NCI-H1092 (cell line): ENCODE measurements at regions not wholly inside any gene's neighbourhood (a gene's known extent, or its start where the extent isn't known, plus 50 kb on each side); places are given as distances from the start of the nearest gene placed in this dataset.

ENCODE experiments used
- DNase-seq: peaks from one replicate; lab custom pipeline; 2025; lab: John Stamatoyannopoulos, UW

- no peak for DNase-seq
These were observed 54.4 kb upstream of the PIK3R1 start for GRCh38 chr5:68161156-68161555.

DNA sequence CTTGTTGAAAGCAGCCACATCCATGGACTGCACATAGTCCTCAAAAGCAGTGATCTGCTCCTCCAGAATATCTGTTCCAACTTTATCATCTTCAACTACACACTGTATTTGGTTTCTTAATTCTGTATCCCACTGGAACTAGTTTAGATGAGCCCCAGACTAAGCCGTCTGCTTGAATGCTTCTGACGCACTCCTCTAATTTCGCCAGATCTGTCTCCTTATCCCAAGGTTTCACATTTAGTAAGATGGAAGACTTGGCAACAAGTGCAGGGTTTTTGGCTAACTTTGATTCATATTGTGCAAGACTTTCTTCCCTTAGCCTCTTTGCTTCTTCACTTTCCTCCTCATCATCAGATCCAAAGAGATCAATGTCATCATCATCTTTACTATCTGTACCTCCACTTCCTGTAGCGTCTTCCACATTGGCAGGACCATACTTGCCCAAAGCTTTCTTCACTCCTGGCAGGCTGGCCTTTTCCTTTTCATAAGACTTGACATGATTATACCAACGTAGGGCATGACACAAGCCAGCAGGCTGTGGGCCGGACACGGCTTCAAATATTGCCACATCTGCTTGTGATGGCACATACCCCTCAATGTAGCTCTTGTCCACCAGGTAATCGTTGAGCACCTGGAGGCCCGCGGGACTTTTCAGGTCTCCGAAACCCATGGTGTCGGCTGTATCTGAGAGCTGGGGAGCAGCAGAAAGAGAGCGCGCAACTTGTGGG lies 56.2 kb upstream of the PIK3R1 start:
- no peak for DNase-seq

DNA sequence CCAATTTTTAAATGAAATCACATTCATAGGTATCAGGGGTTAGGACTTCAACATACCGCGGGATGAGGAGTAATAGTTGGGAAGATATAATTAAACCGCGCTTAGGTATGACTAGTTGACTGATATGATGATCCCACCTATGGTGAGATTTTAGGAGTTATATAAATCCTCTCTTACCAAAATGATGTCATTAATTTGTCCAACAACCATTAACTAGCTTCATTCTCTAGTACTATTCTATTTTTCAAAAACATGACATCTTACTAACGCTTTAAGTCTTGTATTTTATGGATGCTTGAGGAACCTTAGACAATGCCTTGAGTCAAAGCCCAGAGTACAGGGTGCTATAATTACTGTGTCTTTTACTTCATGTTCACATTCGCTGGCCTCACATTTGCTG lies 59.6 kb upstream of the PIK3R1 start:
- DNase-seq = no peak

DNA sequence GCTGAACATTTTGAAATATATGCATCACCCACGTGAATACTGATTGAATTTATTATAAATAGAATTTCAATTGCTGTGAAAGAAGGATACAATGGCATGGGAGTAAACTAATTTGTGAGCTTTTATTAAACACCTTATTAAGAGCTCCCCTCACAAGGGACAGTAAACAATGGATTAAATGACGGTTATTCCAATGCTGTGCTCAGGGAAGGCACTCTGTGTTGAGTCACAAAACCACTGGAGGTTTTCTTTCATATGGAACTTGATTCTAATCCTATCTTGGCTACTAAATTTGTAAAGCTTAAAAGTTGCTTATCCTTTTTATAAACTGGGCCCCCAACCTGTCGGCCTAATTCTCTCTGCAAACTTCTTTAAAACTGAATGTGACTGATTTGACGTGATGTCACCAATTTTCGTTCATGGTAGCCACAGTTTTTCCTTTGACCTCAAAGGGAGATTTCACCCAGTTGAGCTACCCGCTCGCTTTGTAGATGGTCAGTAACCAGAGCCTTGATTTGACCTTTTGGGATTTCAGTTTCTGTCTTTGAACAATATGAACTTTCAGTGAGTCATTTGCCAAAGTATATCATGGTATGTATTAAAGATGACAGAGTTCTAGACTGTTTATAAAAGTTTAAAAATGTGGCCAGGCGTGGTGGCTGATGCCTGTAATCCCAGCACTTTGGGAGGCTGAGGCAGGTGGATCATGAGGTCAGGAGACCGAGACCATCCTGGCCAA lies 61.3 kb upstream of the PIK3R1 start:
- no peak for DNase-seq

DNA sequence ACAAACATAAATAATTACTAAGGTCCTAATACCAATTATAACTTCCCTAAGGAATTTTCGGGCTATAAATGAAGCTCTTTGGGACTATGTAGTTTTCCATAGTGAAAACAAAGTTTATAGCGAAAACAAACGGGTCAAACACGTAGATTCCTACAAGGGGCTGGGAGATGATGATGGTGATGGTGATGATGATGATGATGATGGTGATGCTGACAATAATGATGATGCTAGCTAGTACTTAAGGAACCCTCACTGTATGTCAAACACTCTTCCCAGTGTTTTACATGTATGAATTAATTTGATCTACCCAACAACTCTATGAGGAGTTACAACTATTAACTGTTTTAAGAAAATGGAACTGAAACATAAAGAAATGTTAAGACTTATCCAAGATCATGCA lies 63.7 kb upstream of the PIK3R1 start:
- DNase-seq = no peak

- DNase-seq = no peak
These were observed 66.4 kb upstream of the PIK3R1 start for GRCh38 chr5:68149189-68149588.

- no peak for DNase-seq
These were observed 67.5 kb upstream of the PIK3R1 start for GRCh38 chr5:68148096-68148495.

DNA sequence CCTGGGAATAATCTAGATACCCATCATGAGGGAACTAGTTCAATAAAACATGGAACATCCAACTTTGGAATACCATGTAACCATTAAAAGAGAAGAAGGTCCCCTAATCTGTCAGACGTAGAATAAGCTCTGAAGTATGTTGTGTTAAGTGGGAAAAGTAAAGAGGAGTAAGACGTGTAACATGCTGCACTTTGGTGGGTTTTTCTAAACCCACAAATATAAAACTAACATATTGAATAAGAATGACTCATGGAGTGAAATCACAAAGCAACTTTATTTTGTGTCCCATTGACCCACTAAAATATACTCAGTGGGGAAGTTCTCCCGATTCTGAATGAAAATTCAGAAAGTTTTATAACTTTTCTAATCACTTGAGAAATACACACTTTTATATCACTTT lies 67.9 kb upstream of the PIK3R1 start:
- no peak for DNase-seq

- DNase-seq = no peak
These were observed 74.1 kb upstream of the PIK3R1 start for GRCh38 chr5:68141494-68141893.

GRCh38 chr5:68140763-68141162 lies 74.8 kb upstream of the PIK3R1 start:
- DNase-seq = no peak

DNA sequence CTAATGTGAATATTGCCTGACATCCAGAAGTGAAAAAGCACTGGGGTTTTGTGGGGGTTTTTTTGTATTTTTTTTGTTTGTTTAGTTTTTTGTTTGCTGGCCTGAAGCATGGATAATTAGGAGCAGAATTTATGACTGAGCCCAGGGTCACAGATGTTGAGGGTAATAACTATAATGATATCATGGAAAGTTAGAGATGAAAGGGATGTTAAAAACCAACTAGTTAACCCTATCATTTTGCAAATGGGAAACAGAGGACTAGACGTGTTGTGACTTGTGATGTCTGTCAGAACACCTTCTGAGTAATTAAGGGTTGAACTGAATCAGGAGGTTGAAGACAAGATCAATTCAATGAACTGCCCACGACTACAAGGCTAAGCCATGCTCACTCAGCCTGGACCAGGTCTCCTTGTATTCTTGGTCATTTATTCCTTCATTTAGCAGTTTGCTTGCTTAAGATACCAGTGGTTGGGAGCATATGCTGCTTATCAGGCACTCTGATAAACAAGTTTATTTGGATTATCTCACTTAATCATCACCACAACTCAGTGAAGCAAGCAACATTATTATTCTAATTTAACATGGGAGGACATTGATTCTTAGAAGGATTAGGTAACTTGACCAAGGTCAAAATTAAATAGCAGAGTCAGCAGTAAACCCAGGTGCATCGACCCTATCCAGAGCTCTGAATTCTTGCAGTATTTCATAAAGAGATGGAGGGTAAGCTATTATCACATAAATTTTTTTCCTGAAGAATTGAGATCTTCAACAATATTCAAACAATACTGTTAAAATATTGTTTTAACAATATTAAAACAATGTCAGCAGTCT lies 75.7 kb upstream of the PIK3R1 start:
- no peak for DNase-seq

- no peak for DNase-seq
These were observed 77.9 kb upstream of the PIK3R1 start for GRCh38 chr5:68137511-68138140.

DNA sequence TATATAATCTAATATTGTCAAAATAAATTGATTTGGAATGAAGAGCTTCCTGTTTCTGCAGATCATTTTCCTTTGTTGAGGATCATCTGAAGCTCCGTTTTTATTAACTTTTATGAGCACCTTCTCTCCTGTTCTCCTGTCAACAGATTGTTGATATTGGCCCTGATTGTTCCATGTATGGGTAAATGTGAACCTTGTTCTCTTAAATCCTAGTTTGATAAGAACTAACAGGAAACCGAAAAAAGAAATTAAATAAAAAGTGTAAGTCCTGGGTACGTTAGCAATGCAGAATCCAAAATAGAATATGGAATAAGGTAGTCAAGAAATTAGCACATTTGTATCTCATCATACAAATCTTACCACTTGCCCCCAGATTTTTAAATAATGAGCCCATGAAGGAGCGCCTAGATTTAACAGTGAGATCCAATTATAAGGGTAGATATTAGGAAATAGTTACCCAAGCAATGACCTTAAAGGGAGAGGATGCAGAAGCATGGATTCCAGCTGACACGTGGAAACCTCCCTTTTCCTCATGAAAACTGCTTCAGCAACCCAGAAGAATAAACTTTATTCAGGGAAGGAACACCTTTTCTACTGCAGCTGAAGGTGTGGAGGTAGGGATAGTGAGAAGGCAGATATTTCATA lies 80.8 kb upstream of the PIK3R1 start:
- no peak for DNase-seq

DNA sequence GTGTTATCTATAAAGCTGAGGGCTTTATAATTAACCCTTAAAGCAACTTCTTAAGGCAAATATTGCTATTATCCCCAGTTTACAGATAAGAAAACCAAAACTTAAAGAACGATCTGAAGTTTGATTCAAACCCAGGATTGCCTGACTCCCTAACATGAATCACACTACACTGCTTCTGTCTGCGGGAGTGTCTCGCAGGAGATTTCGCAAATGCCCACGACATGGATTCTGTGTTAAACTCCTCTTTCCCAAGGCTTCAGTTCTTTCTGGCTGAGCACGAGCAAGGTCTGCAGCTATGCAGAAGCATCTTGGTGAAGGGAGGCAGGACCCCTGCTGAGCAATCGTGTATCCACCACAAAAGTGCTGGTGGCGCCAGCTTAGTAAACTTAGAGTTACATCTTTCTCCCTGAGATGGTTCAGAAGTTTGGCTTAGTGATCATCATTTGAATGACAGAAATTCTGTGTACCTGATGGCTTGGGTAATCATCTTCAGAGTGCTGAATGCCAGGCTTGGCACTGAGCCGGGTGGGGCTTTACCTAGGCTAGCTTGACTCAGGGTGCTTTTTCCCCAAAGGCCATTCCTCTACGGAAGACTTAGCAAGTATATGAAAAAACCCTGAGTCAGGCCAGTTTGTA lies 81.4 kb upstream of the PIK3R1 start:
- DNase-seq = no peak

DNA sequence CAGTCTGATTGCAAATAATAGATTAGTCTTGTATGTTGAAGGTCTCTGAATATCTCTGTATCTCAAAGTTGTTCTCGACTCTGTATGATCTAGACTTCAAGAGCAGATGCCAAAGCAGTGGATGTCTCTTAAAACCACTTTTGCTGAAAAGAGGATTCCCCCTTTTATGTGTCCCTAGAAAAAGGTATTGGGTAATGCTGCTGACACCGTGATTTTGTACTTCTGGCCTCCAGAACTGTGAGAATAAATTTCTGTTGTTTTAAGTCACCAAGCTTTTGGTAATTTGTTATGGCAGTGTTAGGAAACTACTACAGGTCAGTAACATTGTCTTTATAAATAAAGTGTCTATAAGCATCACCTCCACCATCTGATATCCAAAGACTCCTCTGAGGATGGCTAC lies 85.3 kb upstream of the PIK3R1 start:
- no peak for DNase-seq

DNA sequence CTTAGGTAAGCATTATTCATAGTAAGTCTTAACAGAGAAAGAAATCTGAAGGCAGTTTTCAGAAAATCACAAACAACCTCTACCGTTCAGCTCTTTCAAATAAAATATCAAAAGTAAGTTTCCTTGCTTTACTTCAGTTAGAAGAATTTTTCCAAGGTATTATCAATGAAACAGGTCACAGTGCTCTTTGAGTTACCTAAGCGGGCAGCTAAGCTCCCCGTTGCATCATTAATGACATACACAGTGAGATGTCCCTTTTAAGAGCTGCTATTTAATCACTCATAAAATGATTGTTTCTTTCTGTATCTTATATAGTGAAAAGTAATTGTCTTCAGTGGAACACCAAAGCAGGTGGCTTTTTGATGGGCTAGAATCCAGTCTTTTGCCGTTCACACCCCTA lies 86.2 kb upstream of the PIK3R1 start:
- no peak for DNase-seq

DNA sequence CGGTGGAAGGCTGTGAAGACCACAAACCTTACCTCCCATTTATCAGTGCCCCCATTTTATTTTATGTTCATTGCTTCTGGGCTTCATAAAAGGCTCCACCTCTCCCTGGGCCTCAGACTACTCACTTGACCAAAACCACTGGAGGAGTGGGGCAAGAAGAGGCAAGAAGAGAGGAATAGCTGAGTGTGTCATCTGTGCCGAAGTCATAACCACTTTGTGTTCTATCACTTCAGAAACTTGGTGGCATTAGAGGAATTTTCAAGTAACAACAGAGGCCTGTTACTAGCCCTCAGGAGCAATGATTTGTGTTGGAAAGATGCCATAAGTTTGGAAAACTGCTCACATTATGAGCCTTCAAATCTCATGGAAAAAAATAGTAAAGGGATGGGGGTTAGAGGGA lies 88.7 kb upstream of the PIK3R1 start:
- DNase-seq = no peak

GRCh38 chr5:68122439-68123328 lies 92.9 kb upstream of the PIK3R1 start:
- DNase-seq = no peak

- no peak for DNase-seq
These were observed 98.6 kb upstream of the PIK3R1 start for GRCh38 chr5:68116868-68117411.

DNA sequence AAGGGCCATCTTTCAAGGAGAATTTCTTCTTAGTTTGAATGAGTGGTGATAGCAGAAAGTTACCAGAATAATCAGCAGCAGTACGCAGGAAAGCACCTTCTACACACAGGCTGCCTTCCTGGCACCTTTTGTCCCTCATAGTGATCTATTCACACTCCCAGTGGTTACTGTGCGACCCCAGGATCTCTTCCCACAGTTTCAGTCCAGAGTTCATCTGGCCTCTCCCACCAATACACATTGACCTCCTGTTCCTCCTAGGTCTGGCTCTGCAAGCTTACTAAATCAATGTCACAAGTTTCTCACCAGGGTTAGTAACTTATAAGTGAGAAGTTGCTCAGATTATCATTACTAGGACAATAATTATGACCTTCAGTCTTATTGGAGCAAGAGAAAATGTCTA lies 99.1 kb upstream of the PIK3R1 start:
- DNase-seq = no peak
